ENCODE measurements at regions not wholly inside any gene's neighbourhood (a gene's known extent, or its start where the extent isn't known, plus 50 kb on each side); places are given as distances from the start of the nearest gene placed in this dataset.

DNA sequence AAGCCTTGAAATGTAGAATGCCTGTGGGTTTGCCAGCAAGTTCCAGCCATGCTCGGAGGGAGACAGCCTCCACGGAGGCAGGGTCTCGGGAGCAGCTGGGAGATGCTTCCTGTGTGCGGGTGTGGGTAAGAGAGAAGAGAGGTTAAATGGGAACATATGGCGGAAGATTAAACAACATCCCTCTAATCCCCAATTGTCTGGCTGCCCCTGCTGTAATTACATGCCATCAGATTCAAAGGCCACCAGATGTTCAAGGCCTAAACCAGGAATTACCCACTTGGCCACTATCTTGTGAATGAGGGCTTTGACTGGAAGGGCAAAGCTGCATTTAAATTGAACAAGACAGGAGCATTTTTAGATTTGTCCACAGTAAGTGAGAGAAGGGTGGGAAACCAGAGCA is 81.4 kb upstream of the BACE2 start:
- dilution Hi-C loops (cut with HindIII; ENCODE audit: low sequenced_read_pairs, unreplicated experiment) (no loop called here), in situ Hi-C loops (cut with MboI; ENCODE audit: low sequenced_read_pairs) (no loop called here), intact Hi-C loops (cut with micrococcal nuclease) (no loop called here)
- no peaks in the 10 kb centered on the region for H3K36me3 ChIP-seq (ENCODE audit: control insufficient read depth, insufficient read depth, low read length)
- H3K56ac ChIP-seq (ENCODE audit: extremely low read depth, insufficient read depth, low read length): no peak overlapping the region
- no CpG with 5 or more reads among the region's 5 CpGs for WGBS, 2 experiments (ENCODE audit: extremely low coverage in 2 of 2, insufficient read length in 1 of 2)
- no peak overlapping the region for H3K18ac ChIP-seq (ENCODE audit: low read depth, low read length)
- no peak overlapping the region for H2BK120ac ChIP-seq (ENCODE audit: low read depth, low read length)
- no peak overlapping the region for H2BK15ac ChIP-seq (ENCODE audit: low read depth, low read length)
- no peak for DNase-seq
- H4K5ac ChIP-seq (ENCODE audit: low read depth, low read length): no peak overlapping the region
- POLR2A ChIA-PET (ENCODE audit: unreplicated experiment): no interaction called here
- H4K91ac ChIP-seq (ENCODE audit: insufficient read depth, low read depth, low read length): no peak overlapping the region
- no TSS peak for BruUV-seq (replicated peaks)
- H3K4ac ChIP-seq (ENCODE audit: low read depth, low read length): no peak overlapping the region
- H2AK5ac ChIP-seq (ENCODE audit: low read depth, low read length): no peak overlapping the region
- no peak overlapping the region for H3K14ac ChIP-seq (replicated peaks; ENCODE audit: low read depth, low read length)
- ATAC-seq (ENCODE audit: low read depth): no peak
- CTCF ChIA-PET: no interaction called here
- no peak overlapping the region for H3K4me2 ChIP-seq (ENCODE audit: low read depth, low read length)
- no peak overlapping the region for H2AK9ac ChIP-seq (replicated peaks; ENCODE audit: low read depth, low read length, poor library complexity)
- H3K23ac ChIP-seq (ENCODE audit: low read depth, low read length): no peak overlapping the region
- H3K9me3 ChIP-seq (ENCODE audit: control insufficient read depth, insufficient read depth, low read length): no peaks in the 10 kb centered on the region; the same call in 1 of the 2 replicates
- no peak overlapping the region for H2BK20ac ChIP-seq (ENCODE audit: low read depth, low read length)
- no peak overlapping the region for H3K27ac ChIP-seq (ENCODE audit: insufficient read depth, low read length)
- H4K8ac ChIP-seq (ENCODE audit: low read depth in 2 of 2, low read length in 2 of 2): no peak overlapping the region
- H3K27me3 ChIP-seq (ENCODE audit: control insufficient read depth, insufficient read depth, low read length): no peaks in the 10 kb centered on the region
- H3K4me3 ChIP-seq (ENCODE audit: insufficient read depth, low read depth, low read length): no peak overlapping the region
- no peak overlapping the region for H2BK5ac ChIP-seq (ENCODE audit: low read depth, low read length, poor library complexity, severe bottlenecking)
- H3K9ac ChIP-seq (ENCODE audit: low read depth, low read length): no peak overlapping the region
- TF ChIP-seq, protein P1, sequence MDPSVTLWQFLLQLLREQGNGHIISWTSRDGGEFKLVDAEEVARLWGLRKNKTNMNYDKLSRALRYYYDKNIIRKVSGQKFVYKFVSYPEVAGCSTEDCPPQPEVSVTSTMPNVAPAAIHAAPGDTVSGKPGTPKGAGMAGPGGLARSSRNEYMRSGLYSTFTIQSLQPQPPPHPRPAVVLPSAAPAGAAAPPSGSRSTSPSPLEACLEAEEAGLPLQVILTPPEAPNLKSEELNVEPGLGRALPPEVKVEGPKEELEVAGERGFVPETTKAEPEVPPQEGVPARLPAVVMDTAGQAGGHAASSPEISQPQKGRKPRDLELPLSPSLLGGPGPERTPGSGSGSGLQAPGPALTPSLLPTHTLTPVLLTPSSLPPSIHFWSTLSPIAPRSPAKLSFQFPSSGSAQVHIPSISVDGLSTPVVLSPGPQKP (IDR thresholded peaks at IDR 0.05; ENCODE audit: borderline replicate concordance, low read depth, low read length): no peak
- no peak for TF ChIP-seq MAFK (IDR thresholded peaks at IDR 0.05; ENCODE audit: low read depth, low read length)
- TF ChIP-seq, protein P2, sequence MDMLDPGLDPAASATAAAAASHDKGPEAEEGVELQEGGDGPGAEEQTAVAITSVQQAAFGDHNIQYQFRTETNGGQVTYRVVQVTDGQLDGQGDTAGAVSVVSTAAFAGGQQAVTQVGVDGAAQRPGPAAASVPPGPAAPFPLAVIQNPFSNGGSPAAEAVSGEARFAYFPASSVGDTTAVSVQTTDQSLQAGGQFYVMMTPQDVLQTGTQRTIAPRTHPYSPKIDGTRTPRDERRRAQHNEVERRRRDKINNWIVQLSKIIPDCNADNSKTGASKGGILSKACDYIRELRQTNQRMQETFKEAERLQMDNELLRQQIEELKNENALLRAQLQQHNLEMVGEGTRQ (IDR thresholded peaks at IDR 0.05; ENCODE audit: low read depth, low read length): no peak
- H3K79me1 ChIP-seq (ENCODE audit: low read depth in 1 of 2, low read length in 2 of 2): no peaks in the 10 kb centered on the region
- H2AFZ ChIP-seq (replicated peaks; ENCODE audit: low read length, poor library complexity): no peak overlapping the region
- H4K20me1 ChIP-seq (ENCODE audit: insufficient read depth, low read length): no peaks in the 10 kb centered on the region
- H3K9me1 ChIP-seq (ENCODE audit: insufficient read depth, low read length): no peaks in the 10 kb centered on the region
- no peaks in the 10 kb centered on the region for H3K4me1 ChIP-seq (ENCODE audit: control insufficient read depth, insufficient read depth, low read length)
